ENCODE measurements at regions not wholly inside any gene's neighbourhood (a gene's known extent, or its start where the extent isn't known, plus 50 kb on each side); places are given as distances from the start of the nearest gene placed in this dataset.
A peak's percentile ranks its signal among the peaks of the same experiment; 100 is the strongest.

- Histone ChIP-seq H3K4me3 (ENCODE audit: insufficient read depth, low read depth, low read length) (no peak overlapping the region), H2BK15ac (ENCODE audit: low read depth, low read length) (no peak overlapping the region), H3K23ac (ENCODE audit: low read depth, low read length) (no peak overlapping the region), H4K91ac (ENCODE audit: insufficient read depth, low read depth, low read length) (no peak overlapping the region), H2BK20ac (ENCODE audit: low read depth, low read length) (no peak overlapping the region), H3K9ac (ENCODE audit: low read depth, low read length) (no peak overlapping the region), H3K36me3 (ENCODE audit: control insufficient read depth, insufficient read depth, low read length) (no peaks in the 10 kb centered on the region), H3K14ac (replicated peaks; ENCODE audit: low read depth, low read length) (no peak overlapping the region), H3K9me1 (ENCODE audit: insufficient read depth, low read length) (no peaks in the 10 kb centered on the region), H3K18ac (ENCODE audit: low read depth, low read length) (no peak overlapping the region), H3K4ac (ENCODE audit: low read depth, low read length) (no peak overlapping the region), H3K4me1 (ENCODE audit: control insufficient read depth, insufficient read depth, low read length) (no peaks in the 10 kb centered on the region), H3K27ac (ENCODE audit: insufficient read depth, low read length) (no peak overlapping the region), H2AFZ (replicated peaks; ENCODE audit: low read length, poor library complexity) (no peak overlapping the region), H3K4me2 (ENCODE audit: low read depth, low read length) (no peak overlapping the region), H2AK9ac (replicated peaks; ENCODE audit: low read depth, low read length, poor library complexity) (no peak overlapping the region), H3K56ac (ENCODE audit: extremely low read depth, insufficient read depth, low read length) (no peak overlapping the region), H2BK120ac (ENCODE audit: low read depth, low read length) (no peak overlapping the region), H3K79me1 (ENCODE audit: low read depth in 1 of 2, low read length in 2 of 2) (no peaks in the 10 kb centered on the region), H3K9me3 (ENCODE audit: control insufficient read depth, insufficient read depth, low read length) (peaks cover 8% of the 10 kb centered on the region; the same call in 1 of the 2 replicates), H4K5ac (ENCODE audit: low read depth, low read length) (no peak overlapping the region), H2AK5ac (ENCODE audit: low read depth, low read length) (no peak overlapping the region), H3K27me3 (ENCODE audit: control insufficient read depth, insufficient read depth, low read length) (no peaks in the 10 kb centered on the region), H4K20me1 (ENCODE audit: insufficient read depth, low read length) (no peaks in the 10 kb centered on the region), H4K8ac (ENCODE audit: low read depth in 2 of 2, low read length in 2 of 2) (no peak overlapping the region), H2BK5ac (ENCODE audit: low read depth, low read length, poor library complexity, severe bottlenecking) (no peak overlapping the region)
- POLR2A ChIA-PET (ENCODE audit: unreplicated experiment) = no interaction called here
- CTCF ChIA-PET = no interaction called here
- intact Hi-C loops (cut with micrococcal nuclease) (no loop called here), in situ Hi-C loops (cut with MboI; ENCODE audit: low sequenced_read_pairs) (no loop called here), dilution Hi-C loops (cut with HindIII; ENCODE audit: low sequenced_read_pairs, unreplicated experiment) (no loop called here)
- WGBS, 2 experiments (ENCODE audit: extremely low coverage in 2 of 2, insufficient read length in 1 of 2) = no CpG with 5 or more reads among the region's 2 CpGs
- DNase-seq (no peak), ATAC-seq (ENCODE audit: low read depth) (no peak)
- TF ChIP-seq, protein P1, sequence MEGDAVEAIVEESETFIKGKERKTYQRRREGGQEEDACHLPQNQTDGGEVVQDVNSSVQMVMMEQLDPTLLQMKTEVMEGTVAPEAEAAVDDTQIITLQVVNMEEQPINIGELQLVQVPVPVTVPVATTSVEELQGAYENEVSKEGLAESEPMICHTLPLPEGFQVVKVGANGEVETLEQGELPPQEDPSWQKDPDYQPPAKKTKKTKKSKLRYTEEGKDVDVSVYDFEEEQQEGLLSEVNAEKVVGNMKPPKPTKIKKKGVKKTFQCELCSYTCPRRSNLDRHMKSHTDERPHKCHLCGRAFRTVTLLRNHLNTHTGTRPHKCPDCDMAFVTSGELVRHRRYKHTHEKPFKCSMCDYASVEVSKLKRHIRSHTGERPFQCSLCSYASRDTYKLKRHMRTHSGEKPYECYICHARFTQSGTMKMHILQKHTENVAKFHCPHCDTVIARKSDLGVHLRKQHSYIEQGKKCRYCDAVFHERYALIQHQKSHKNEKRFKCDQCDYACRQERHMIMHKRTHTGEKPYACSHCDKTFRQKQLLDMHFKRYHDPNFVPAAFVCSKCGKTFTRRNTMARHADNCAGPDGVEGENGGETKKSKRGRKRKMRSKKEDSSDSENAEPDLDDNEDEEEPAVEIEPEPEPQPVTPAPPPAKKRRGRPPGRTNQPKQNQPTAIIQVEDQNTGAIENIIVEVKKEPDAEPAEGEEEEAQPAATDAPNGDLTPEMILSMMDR (conservative IDR thresholded peaks at IDR 0.05; ENCODE audit: low read depth, low read length) = no peak
- peak; percentile 76 for TF ChIP-seq MAFK (IDR thresholded peaks at IDR 0.05; ENCODE audit: low read depth, low read length)
- no TSS peak for BruUV-seq (replicated peaks)
Observed at GRCh38 chr7:109460296-109460695, 890.6 kb downstream of the DNAJB9 start.
